ENCODE measurements at regions not wholly inside any gene's neighbourhood (a gene's known extent, or its start where the extent isn't known, plus 50 kb on each side); places are given as distances from the start of the nearest gene placed in this dataset.

GRCh38 chr2:11983401-11983800, 237.0 kb downstream of the LPIN1 start:
- no peak for TF ChIP-seq CTCF (IDR thresholded peaks at IDR 0.05)
- H3K27ac ChIP-seq: no peak overlapping the region
- no peaks in the 10 kb centered on the region for H3K36me3 ChIP-seq
- no peaks in the 10 kb centered on the region for H3K9me3 ChIP-seq
- DNase-seq: no peak
- intact Hi-C loops (cut with DNase I; ENCODE audit: low total_unique reads): no loop called here
- no peak overlapping the region for H3K4me3 ChIP-seq
- peaks cover 0 to 11% of the 10 kb centered on the region in 2 donors for H3K27me3 ChIP-seq
- no peaks in the 10 kb centered on the region for H3K4me1 ChIP-seq

- Histone ChIP-seq H3K4me1 (no peaks in the 10 kb centered on the region), H3K4me3 (no peak overlapping the region), H3K27me3 (peaks cover 0 to 11% of the 10 kb centered on the region in 2 donors), H3K36me3 (no peaks in the 10 kb centered on the region), H3K27ac (no peak overlapping the region), H3K9me3 (no peaks in the 10 kb centered on the region)
- DNase-seq: no peak
- intact Hi-C loops (cut with DNase I; ENCODE audit: low total_unique reads): no loop called here
- no peak for TF ChIP-seq CTCF (IDR thresholded peaks at IDR 0.05)
Observed at GRCh38 chr2:11983870-11984269, 237.4 kb downstream of the LPIN1 start.

DNA sequence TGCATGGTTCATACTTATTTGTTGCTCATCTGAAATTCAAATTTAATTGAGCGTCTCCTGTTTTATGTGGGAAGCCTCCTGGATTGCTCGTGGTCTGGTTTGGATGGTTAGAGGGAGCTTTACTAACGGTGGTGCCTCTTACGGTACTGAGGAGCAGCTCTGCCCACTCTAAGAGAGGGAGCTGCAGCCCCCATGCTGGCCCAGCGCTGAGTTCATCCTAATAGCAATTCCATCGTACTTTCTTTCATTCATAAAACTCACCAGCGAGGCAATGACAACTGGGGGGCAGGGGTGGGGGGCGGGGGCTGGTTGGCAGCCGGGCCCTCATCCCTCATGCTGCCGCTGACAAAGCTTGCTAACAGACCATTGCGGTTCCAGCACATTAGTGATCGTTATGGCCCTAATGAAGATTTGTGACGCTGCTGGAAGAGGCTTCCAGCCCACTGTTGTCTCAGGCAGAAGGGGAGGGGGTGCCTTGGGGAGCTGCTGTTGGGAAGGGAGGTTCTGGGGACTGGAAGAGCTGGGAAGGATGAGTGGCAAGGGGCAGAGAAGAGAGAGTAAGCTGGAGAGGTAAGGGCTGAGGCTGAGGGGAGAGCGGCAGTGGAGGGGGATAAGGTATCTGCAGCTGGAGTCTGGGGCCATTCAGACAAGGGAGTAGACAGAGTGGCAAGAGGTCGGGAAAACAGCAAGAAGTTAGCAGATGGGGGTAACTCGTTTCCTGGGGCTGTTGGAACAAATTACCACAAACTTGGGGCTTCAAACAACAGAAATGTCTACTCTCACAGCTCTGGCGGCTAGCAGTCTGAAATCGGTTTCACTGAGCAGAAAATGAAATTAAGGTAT, 238.1 kb downstream of the LPIN1 start:
- intact Hi-C loops (cut with DNase I; ENCODE audit: low total_unique reads): no loop called here
- no peak for DNase-seq
- no peaks in the 10 kb centered on the region for H3K9me3 ChIP-seq

GRCh38 chr2:11985817-11986566, 239.6 kb downstream of the LPIN1 start:
- Histone ChIP-seq H3K4me3 (no peak overlapping the region), H3K36me3 (no peaks in the 10 kb centered on the region), H3K27ac (no peak overlapping the region), H3K4me1 (no peaks in the 10 kb centered on the region), H3K27me3 (peaks cover 0 to 11% of the 10 kb centered on the region in 2 donors), H3K9me3 (no peaks in the 10 kb centered on the region)
- DNase-seq: no peak
- intact Hi-C loops (cut with DNase I; ENCODE audit: low total_unique reads): no loop called here
- TF ChIP-seq CTCF (IDR thresholded peaks at IDR 0.05): no peak

More for the DNA sequence above, 238.1 kb downstream of the LPIN1 start:
- no peaks in the 10 kb centered on the region for H3K4me1 ChIP-seq
- TF ChIP-seq CTCF (IDR thresholded peaks at IDR 0.05): no peak
- H3K27ac ChIP-seq: no peak overlapping the region
- H3K4me3 ChIP-seq: no peak overlapping the region
- no peaks in the 10 kb centered on the region for H3K36me3 ChIP-seq
- peaks cover 0 to 11% of the 10 kb centered on the region in 2 donors for H3K27me3 ChIP-seq

GRCh38 chr2:11987151-11987550, 240.7 kb downstream of the LPIN1 start:
- intact Hi-C loops (cut with DNase I; ENCODE audit: low total_unique reads): no loop called here
- Histone ChIP-seq H3K27me3 (peaks cover 0 to 11% of the 10 kb centered on the region in 2 donors), H3K27ac (no peak overlapping the region), H3K9me3 (no peaks in the 10 kb centered on the region), H3K36me3 (no peaks in the 10 kb centered on the region), H3K4me3 (no peak overlapping the region), H3K4me1 (no peaks in the 10 kb centered on the region)
- no peak for TF ChIP-seq CTCF (IDR thresholded peaks at IDR 0.05)
- DNase-seq: no peak

All from tibial artery (tissue), 4 donors.